ENCODE measurements at regions not wholly inside any gene's neighbourhood (a gene's known extent, or its start where the extent isn't known, plus 50 kb on each side); places are given as distances from the start of the nearest gene placed in this dataset.

GRCh38 chr14:95816539-95816938 lies 60.1 kb upstream of the TUNAR start:
- Histone ChIP-seq H3K36me3 (replicated peaks in 1 of 2; ENCODE audit: control insufficient read depth in 1 of 2, insufficient read depth in 2 of 2, low read length in 1 of 2) (no peaks in the 10 kb centered on the region), H3K4me1 (ENCODE audit: control insufficient read depth in 1 of 2, insufficient read depth in 2 of 2, low read depth in 1 of 2, low read length in 1 of 2) (no peaks in the 10 kb centered on the region), H3K9ac (no peak overlapping the region), H3K4me2 (no peak overlapping the region), H2AFZ (ENCODE audit: low read depth) (no peak overlapping the region), H3F3A (replicated peaks; ENCODE audit: insufficient read depth) (no peaks in the 10 kb centered on the region), H3K4me3 (ENCODE audit: low read depth in 2 of 2, low read length in 1 of 2) (no peak overlapping the region), H4K20me1 (ENCODE audit: insufficient read depth) (no peaks in the 10 kb centered on the region), H3K9me3 (no peaks in the 10 kb centered on the region), H3K9me2 (no peaks in the 10 kb centered on the region), H3K79me2 (ENCODE audit: insufficient read depth) (no peaks in the 10 kb centered on the region), H3K27ac (ENCODE audit: low read depth in 2 of 2, low read length in 1 of 2) (no peak overlapping the region), H3K27me3 (ENCODE audit: insufficient read depth) (no peaks in the 10 kb centered on the region)
- no peak for DNase-seq
- ChIA-PET CTCF (no interaction called here), POLR2A (no interaction called here)
- TF ChIP-seq NFIC (IDR thresholded peaks at IDR 0.05; ENCODE audit: borderline replicate concordance) (no peak), MEF2A (IDR thresholded peaks at IDR 0.05; ENCODE audit: borderline replicate concordance, low read depth) (no peak), TCF12 (IDR thresholded peaks at IDR 0.05) (no peak), YY1 (IDR thresholded peaks at IDR 0.05; ENCODE audit: low read depth) (no peak), PBX3 (IDR thresholded peaks at IDR 0.05) (no peak), MAX (IDR thresholded peaks at IDR 0.05; ENCODE audit: low read depth) (no peak), TAF1 (IDR thresholded peaks at IDR 0.05; ENCODE audit: borderline replicate concordance, low read depth, low read length) (no peak), USF2 (IDR thresholded peaks at IDR 0.05; ENCODE audit: borderline replicate concordance, low read depth, low read length) (no peak), TEAD4 (IDR thresholded peaks at IDR 0.05; ENCODE audit: borderline replicate concordance, insufficient read depth) (no peak), RXRA (IDR thresholded peaks at IDR 0.05; ENCODE audit: borderline replicate concordance, low read depth) (no peak)
- WGBS (ENCODE audit: low lambda C conversion rate): 37% methylated on average over 7 of the region's 7 CpGs

GRCh38 chr14:95815226-95815690 lies 61.4 kb upstream of the TUNAR start:
- WGBS (ENCODE audit: low lambda C conversion rate): 29% methylated on average over 11 of the region's 11 CpGs
- no peaks in the 10 kb centered on the region for H3K36me3 ChIP-seq (replicated peaks in 1 of 2; ENCODE audit: control insufficient read depth in 1 of 2, insufficient read depth in 2 of 2, low read length in 1 of 2)
- H3K9ac ChIP-seq: no peak overlapping the region

More at GRCh38 chr14:95815226-95815690, 61.4 kb upstream of the TUNAR start:
- no peaks in the 10 kb centered on the region for H3K4me1 ChIP-seq (ENCODE audit: control insufficient read depth in 1 of 2, insufficient read depth in 2 of 2, low read depth in 1 of 2, low read length in 1 of 2)
- no peak overlapping the region for H3K4me2 ChIP-seq
- no peak overlapping the region for H2AFZ ChIP-seq (ENCODE audit: low read depth)
- no peaks in the 10 kb centered on the region for H3K79me2 ChIP-seq (ENCODE audit: insufficient read depth)
- H3K9me2 ChIP-seq: no peaks in the 10 kb centered on the region
- TF ChIP-seq TEAD4 (IDR thresholded peaks at IDR 0.05; ENCODE audit: borderline replicate concordance, insufficient read depth) (no peak), GATA2 (CRISPR knock-in tag; IDR thresholded peaks at IDR 0.05) (no peak), RFX5 (IDR thresholded peaks at IDR 0.05; ENCODE audit: low read length) (no peak), YY1 (IDR thresholded peaks at IDR 0.05; ENCODE audit: low read depth) (no peak), SMC3 (IDR thresholded peaks at IDR 0.05; ENCODE audit: low read depth, low read length) (no peak), CHD2 (IDR thresholded peaks at IDR 0.05; ENCODE audit: low read length, partially characterized antibody) (no peak), RAD21 (IDR thresholded peaks at IDR 0.05; ENCODE audit: low read length) (no peak), GABPA (IDR thresholded peaks at IDR 0.05; ENCODE audit: low read depth) (no peak), PBX3 (IDR thresholded peaks at IDR 0.05) (no peak), JUND (IDR thresholded peaks at IDR 0.05) (no peak), EP300 (IDR thresholded peaks at IDR 0.05; ENCODE audit: borderline replicate concordance in 1 of 2, low read depth in 1 of 2, low read length in 1 of 2) (no peak), EZH2phosphoT487 (IDR thresholded peaks at IDR 0.05; ENCODE audit: borderline replicate concordance, low read depth) (no peak)
- H3K9me3 ChIP-seq: no peaks in the 10 kb centered on the region
- ChIA-PET CTCF (no interaction called here), POLR2A (no interaction called here)
- H3K27me3 ChIP-seq (ENCODE audit: insufficient read depth): no peaks in the 10 kb centered on the region
- H4K20me1 ChIP-seq (ENCODE audit: insufficient read depth): no peaks in the 10 kb centered on the region
- no peak for DNase-seq
- no peak overlapping the region for H3K4me3 ChIP-seq (ENCODE audit: low read depth in 2 of 2, low read length in 1 of 2)
- no peak overlapping the region for H3K27ac ChIP-seq (ENCODE audit: low read depth in 2 of 2, low read length in 1 of 2)
- no peaks in the 10 kb centered on the region for H3F3A ChIP-seq (replicated peaks; ENCODE audit: insufficient read depth)
